SK-N-SH (cell line): ENCODE measurements at regions not wholly inside any gene's neighbourhood (a gene's known extent, or its start where the extent isn't known, plus 50 kb on each side); places are given as distances from the start of the nearest gene placed in this dataset.

Source experiments
- CTCF ChIA-PET: fragments of 300-600, 350-600 bp; formaldehyde crosslinking; extraction: SDS; loops from one replicate; lab custom pipeline; 2021; lab: Yijun Ruan, JAX
- POLR2A ChIA-PET: fragments of 350-600 bp; sonication (Branson Sonifier 250); formaldehyde crosslinking; extraction: SDS; loops from one replicate; lab custom pipeline; 2020; ENCODE audit warnings: antibody characterized with exemption, inconsistent platforms; lab: Yijun Ruan, JAX
- DNase-seq: peaks from one replicate; pipeline ENCODE4 v3.0.0; 2012
- H2AFZ ChIP-seq: fragments of 200-600 bp; sonication (generic); 2 replicates; pipeline ENCODE4 v1.8.1; 2016; ENCODE audit warnings: antibody characterized with exemption, mild to moderate bottlenecking, low read depth
- H3F3A ChIP-seq: fragments of 200-600 bp; sonication (generic); replicated peaks from 2 replicates; pipeline ENCODE3; 2016; ENCODE audit warnings: antibody characterized with exemption, mild to moderate bottlenecking; ENCODE audit not compliant: insufficient read depth
- H3K27ac ChIP-seq, 2 experiments: fragments of 200-500 bp in 1 of 2; fragments of 200-600 bp in 1 of 2; sonication (Bioruptor generic) in 1 of 2; sonication (generic), shearing (Covaris generic) in 1 of 2; 2 replicates each; pipeline versions ENCODE4 v1.5.1 to v1.6.1; 2014 to 2016; ENCODE audit warnings: low read depth in 2 of 2, inconsistent platforms in 1 of 2, low read length in 1 of 2, mild to moderate bottlenecking in 1 of 2, mixed read lengths in 1 of 2
- H3K27me3 ChIP-seq: fragments of 200-600 bp; sonication (generic), shearing (Covaris generic); 2 replicates; pipeline ENCODE4 v1.6.1; 2016; ENCODE audit warnings: mixed run types; ENCODE audit not compliant: insufficient read depth
- H3K36me3 ChIP-seq, 2 experiments: fragments of 200-500 bp in 1 of 2; fragments of 200-600 bp in 1 of 2; sonication (Bioruptor generic) in 1 of 2; sonication (generic) in 1 of 2; replicated peaks in 1 of 2; 2 replicates each; pipeline versions ENCODE3 to v1.5.1; 2014 to 2016; ENCODE audit warnings: low read length in 1 of 2, mild to moderate bottlenecking in 1 of 2; ENCODE audit not compliant: insufficient read depth in 2 of 2, control insufficient read depth in 1 of 2
- H3K4me1 ChIP-seq, 2 experiments: fragments of 200-500 bp in 1 of 2; fragments of 200-600 bp in 1 of 2; sonication (Bioruptor generic) in 1 of 2; sonication (generic), shearing (Covaris generic) in 1 of 2; 2 replicates each; pipeline versions ENCODE4 v1.5.1 to v1.6.1; 2014 to 2016; ENCODE audit warnings: low read depth in 1 of 2, low read length in 1 of 2, mixed run types in 1 of 2; ENCODE audit not compliant: insufficient read depth in 2 of 2, control insufficient read depth in 1 of 2
- H3K4me2 ChIP-seq: fragments of 200-600 bp; sonication (generic), shearing (Covaris generic); 2 replicates; pipeline ENCODE4 v1.6.1; 2017; ENCODE audit warnings: mixed run types
- H3K4me3 ChIP-seq, 2 experiments: fragments of 200-500 bp in 1 of 2; fragments of 200-600 bp in 1 of 2; sonication (Bioruptor generic) in 1 of 2; sonication (generic), shearing (Covaris generic) in 1 of 2; 2 replicates each; pipeline versions ENCODE4 v1.5.1 to v1.8.1; 2014 to 2016; ENCODE audit warnings: low read depth in 2 of 2, inconsistent platforms in 1 of 2, low read length in 1 of 2, mild to moderate bottlenecking in 1 of 2, mixed read lengths in 1 of 2, moderate library complexity in 1 of 2
- H3K79me2 ChIP-seq: fragments of 200-600 bp; sonication (generic); 2 replicates; pipeline ENCODE4 v1.8.1; 2017; ENCODE audit warnings: mild to moderate bottlenecking; ENCODE audit not compliant: insufficient read depth
- H3K9ac ChIP-seq: fragments of 200-600 bp; sonication (generic); 2 replicates; pipeline ENCODE4 v1.6.1; 2017; ENCODE audit warnings: mixed run types
- H3K9me2 ChIP-seq: fragments of 200-600 bp; sonication (generic); 2 replicates; pipeline ENCODE4 v1.6.1; 2017; ENCODE audit warnings: mixed run types
- H3K9me3 ChIP-seq: fragments of 200-600 bp; sonication (generic); 2 replicates; pipeline ENCODE4 v1.6.1; 2017; ENCODE audit warnings: mixed run types, mild to moderate bottlenecking, moderate library complexity
- H4K20me1 ChIP-seq: fragments of 200-600 bp; sonication (generic); 2 replicates; pipeline ENCODE4 v1.6.1; 2017; ENCODE audit warnings: mild to moderate bottlenecking, mixed run types; ENCODE audit not compliant: insufficient read depth
- EZH2phosphoT487 ChIP-seq: fragments of 200-600 bp; sonication (generic); IDR thresholded peaks from 2 replicates; pipeline ENCODE4 v1.6.1; 2017; ENCODE audit warnings: low read depth, mixed run types, mild to moderate bottlenecking, antibody characterized with exemption, moderate library complexity, borderline replicate concordance
- FOXJ3 ChIP-seq: sonication (generic); formaldehyde crosslinking; IDR thresholded peaks from 2 replicates; pipeline ENCODE4 v1.5.1; 2020; ENCODE audit warnings: mild to moderate bottlenecking, missing genetic modification reagents
- GABPA ChIP-seq: IDR thresholded peaks from 2 replicates; pipeline ENCODE4 v1.4.0; 2012; ENCODE audit warnings: low read depth, mild to moderate bottlenecking
- GATA2 ChIP-seq: sonication (generic); formaldehyde crosslinking; IDR thresholded peaks from 2 replicates; pipeline ENCODE4 v1.5.0; 2020; ENCODE audit warnings: mild to moderate bottlenecking, missing genetic modification reagents
- JUND ChIP-seq: IDR thresholded peaks from 2 replicates; pipeline ENCODE4 v1.4.0; 2012
- MAX ChIP-seq: IDR thresholded peaks from 2 replicates; pipeline ENCODE4 v1.4.0; 2012; ENCODE audit warnings: low read depth
- MEF2A ChIP-seq: IDR thresholded peaks from 2 replicates; pipeline ENCODE4 v1.4.0; 2012; ENCODE audit warnings: low read depth, borderline replicate concordance
- NFIC ChIP-seq: IDR thresholded peaks from 2 replicates; pipeline ENCODE4 v1.4.0; 2012; ENCODE audit warnings: borderline replicate concordance
- NRF1 ChIP-seq: IDR thresholded peaks from 2 replicates; pipeline ENCODE4 v1.6.1; 2012; ENCODE audit warnings: low read depth, mild to moderate bottlenecking, low read length
- POLR2AphosphoS5 ChIP-seq: IDR thresholded peaks from 2 replicates; pipeline ENCODE4 v1.6.1; 2012; ENCODE audit warnings: low read depth, low read length
- RAD21 ChIP-seq: IDR thresholded peaks from 2 replicates; pipeline ENCODE4 v1.6.1; 2012; ENCODE audit warnings: mild to moderate bottlenecking, low read length
- REST ChIP-seq: IDR thresholded peaks from 2 replicates; pipeline ENCODE4 v1.6.1; 2012; ENCODE audit warnings: mild to moderate bottlenecking, low read depth, low read length, moderate library complexity
- RFX5 ChIP-seq: IDR thresholded peaks from 2 replicates; pipeline ENCODE4 v1.6.1; 2012; ENCODE audit warnings: mild to moderate bottlenecking, improper control_type of control experiment, low read length
- TAF1 ChIP-seq: IDR thresholded peaks from 2 replicates; pipeline ENCODE4 v1.6.1; 2012; ENCODE audit warnings: low read depth, mild to moderate bottlenecking, low read length, moderate library complexity, borderline replicate concordance
- TEAD4 ChIP-seq: IDR thresholded peaks from 2 replicates; pipeline ENCODE4 v1.4.0; 2012; ENCODE audit warnings: mild to moderate bottlenecking, borderline replicate concordance; ENCODE audit not compliant: insufficient read depth
- ZBTB33 ChIP-seq: IDR thresholded peaks from 2 replicates; pipeline ENCODE4 v1.4.0; 2012; ENCODE audit warnings: low read depth, borderline replicate concordance
- WGBS: methylation state at CpG from one replicate; pipeline ENCODE4 v1.1.6; 2017; ENCODE audit warnings: low lambda C conversion rate; 5-methylcytosine and 5-hydroxymethylcytosine counted together

GRCh38 chr5:174626369-174626920 is 97.9 kb upstream of the MSX2 start:
- no peaks in the 10 kb centered on the region for H3K27me3 ChIP-seq
- no peak overlapping the region for H3K4me2 ChIP-seq
- H2AFZ ChIP-seq: no peak overlapping the region
- H3K4me1 ChIP-seq: peaks cover 0 to 3% of the 10 kb centered on the region in 2 experiments; a peak in 2 of 4 replicates
- ChIA-PET CTCF (no interaction called here), POLR2A (no interaction called here)
- no peaks in the 10 kb centered on the region for H3K9me2 ChIP-seq
- H3K27ac ChIP-seq: no peak overlapping the region
- H3K9ac ChIP-seq: no peak overlapping the region
- DNase-seq: no peak
- no peak overlapping the region for H3K4me3 ChIP-seq
- H4K20me1 ChIP-seq: no peaks in the 10 kb centered on the region
- TF ChIP-seq ZBTB33: no peak
- no peaks in the 10 kb centered on the region for H3K9me3 ChIP-seq
- H3F3A ChIP-seq: no peaks in the 10 kb centered on the region
- no peaks in the 10 kb centered on the region for H3K79me2 ChIP-seq
- H3K36me3 ChIP-seq: no peaks in the 10 kb centered on the region
- WGBS: 57% methylated on average over 6 of the region's 7 CpGs

- Histone ChIP-seq H3K9me3 (no peaks in the 10 kb centered on the region), H3K27ac (no peak overlapping the region), H3K36me3 (no peaks in the 10 kb centered on the region), H2AFZ (no peak overlapping the region), H3K9ac (no peak overlapping the region), H3K9me2 (no peaks in the 10 kb centered on the region), H4K20me1 (no peaks in the 10 kb centered on the region), H3K4me2 (no peak overlapping the region), H3K27me3 (no peaks in the 10 kb centered on the region), H3K4me1 (no peaks in the 10 kb centered on the region), H3K4me3 (no peak overlapping the region), H3F3A (no peaks in the 10 kb centered on the region), H3K79me2 (no peaks in the 10 kb centered on the region)
- WGBS: 42% methylated on average over 6 of the region's 6 CpGs
- ChIA-PET POLR2A (interaction anchor here (0.5 kb wide), 1 partner anchor 94 kb away, joined by 3 read pairs; no protein-coding TSS in a partner anchor), CTCF (no interaction called here)
- TF ChIP-seq FOXJ3 (CRISPR knock-in tag): no peak
- no peak for TF ChIP-seq JUND
- DNase-seq: no peak
Measured at GRCh38 chr5:174636094-174636493, 88.3 kb upstream of the MSX2 start.

- no peaks in the 10 kb centered on the region for H3K9me2 ChIP-seq
- no peaks in the 10 kb centered on the region for H3K9me3 ChIP-seq
- CTCF ChIA-PET: interaction anchor here (0.9 to 1.6 kb wide), 3 partner anchors 8 to 223 kb away, joined by 3 to 5 read pairs (median 4); no protein-coding TSS in a partner anchor
- H2AFZ ChIP-seq: no peak overlapping the region
- no peak for DNase-seq
- WGBS: 11% methylated on average over 4 of the region's 4 CpGs
- no peak overlapping the region for H3K9ac ChIP-seq
- no peaks in the 10 kb centered on the region for H4K20me1 ChIP-seq
- no peaks in the 10 kb centered on the region for H3K36me3 ChIP-seq
- H3K27ac ChIP-seq: no peak overlapping the region
- TF ChIP-seq TAF1 (no peak), GATA2 (CRISPR knock-in tag) (no peak), TEAD4 (no peak), NRF1 (no peak), RAD21 (no peak), EZH2phosphoT487 (no peak), GABPA (no peak), MEF2A (no peak), REST (no peak), RFX5 (no peak), MAX (no peak), POLR2AphosphoS5 (no peak), FOXJ3 (CRISPR knock-in tag) (no peak), JUND (no peak), NFIC (no peak)
- TF ChIP-seq, all 33 proteins: peak for 0
- H3K79me2 ChIP-seq: no peaks in the 10 kb centered on the region
- no peak overlapping the region for H3K4me3 ChIP-seq
- H3K4me2 ChIP-seq: no peak overlapping the region
- POLR2A ChIA-PET: no interaction called here
- no peaks in the 10 kb centered on the region for H3K27me3 ChIP-seq
- no peaks in the 10 kb centered on the region for H3K4me1 ChIP-seq
- no peaks in the 10 kb centered on the region for H3F3A ChIP-seq
Measured at GRCh38 chr5:174642816-174643405, 81.5 kb upstream of the MSX2 start.
